ENCODE measurements at regions not wholly inside any gene's neighbourhood (a gene's known extent, or its start where the extent isn't known, plus 50 kb on each side); places are given as distances from the start of the nearest gene placed in this dataset.

DNA sequence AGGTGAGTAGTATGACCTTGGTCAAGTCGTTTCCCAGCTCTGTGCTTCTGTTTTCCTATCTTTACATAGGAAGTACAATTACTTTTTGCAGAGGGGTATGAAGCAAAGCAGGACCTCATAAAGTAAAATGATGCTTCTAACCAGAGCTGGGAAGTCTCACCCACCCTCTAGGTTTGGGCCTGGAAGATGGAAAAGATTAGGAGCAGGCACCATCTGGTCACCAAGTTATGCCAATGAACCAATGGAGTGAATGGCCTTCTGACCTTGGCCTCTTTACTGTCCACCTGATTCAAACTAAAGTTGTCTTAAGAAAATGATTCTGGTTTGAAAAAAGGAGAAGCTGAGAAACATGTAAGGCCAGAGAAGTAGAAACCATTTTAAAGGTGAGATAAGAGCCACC lies 68.9 kb upstream of the CTNNBL1 start:
- H3K36me3 ChIP-seq (ENCODE audit: control insufficient read depth in 4 of 4, insufficient read depth in 4 of 4, low read length in 4 of 4), result no peaks in the 10 kb centered on the region
- WGBS, 2 donors, result 16 to 29% methylated on average over 1 of the region's 1 CpG
- no peak overlapping the region for H3K27ac ChIP-seq (ENCODE audit: low read depth in 1 of 2, low read length in 1 of 2)
- no peaks in the 10 kb centered on the region for H3K4me1 ChIP-seq (ENCODE audit: control insufficient read depth in 5 of 5, insufficient read depth in 5 of 5, low read length in 5 of 5)
- peaks cover 0 to 5% (median 0%) of the 10 kb centered on the region in 4 donors for H3K9me3 ChIP-seq (ENCODE audit: control insufficient read depth in 4 of 4, insufficient read depth in 3 of 4, low read length in 3 of 4)
- ATAC-seq (ENCODE audit: insufficient read depth, low FRiP score) (no peak), DNase-seq (no peak)
- H3K9ac ChIP-seq (ENCODE audit: insufficient read depth in 1 of 2, low read length in 2 of 2), result no peak overlapping the region
- H3K27me3 ChIP-seq (ENCODE audit: control insufficient read depth in 3 of 3, insufficient read depth in 3 of 3, low read length in 2 of 3), result no peaks in the 10 kb centered on the region
- TF ChIP-seq, protein P1, sequence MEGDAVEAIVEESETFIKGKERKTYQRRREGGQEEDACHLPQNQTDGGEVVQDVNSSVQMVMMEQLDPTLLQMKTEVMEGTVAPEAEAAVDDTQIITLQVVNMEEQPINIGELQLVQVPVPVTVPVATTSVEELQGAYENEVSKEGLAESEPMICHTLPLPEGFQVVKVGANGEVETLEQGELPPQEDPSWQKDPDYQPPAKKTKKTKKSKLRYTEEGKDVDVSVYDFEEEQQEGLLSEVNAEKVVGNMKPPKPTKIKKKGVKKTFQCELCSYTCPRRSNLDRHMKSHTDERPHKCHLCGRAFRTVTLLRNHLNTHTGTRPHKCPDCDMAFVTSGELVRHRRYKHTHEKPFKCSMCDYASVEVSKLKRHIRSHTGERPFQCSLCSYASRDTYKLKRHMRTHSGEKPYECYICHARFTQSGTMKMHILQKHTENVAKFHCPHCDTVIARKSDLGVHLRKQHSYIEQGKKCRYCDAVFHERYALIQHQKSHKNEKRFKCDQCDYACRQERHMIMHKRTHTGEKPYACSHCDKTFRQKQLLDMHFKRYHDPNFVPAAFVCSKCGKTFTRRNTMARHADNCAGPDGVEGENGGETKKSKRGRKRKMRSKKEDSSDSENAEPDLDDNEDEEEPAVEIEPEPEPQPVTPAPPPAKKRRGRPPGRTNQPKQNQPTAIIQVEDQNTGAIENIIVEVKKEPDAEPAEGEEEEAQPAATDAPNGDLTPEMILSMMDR (IDR thresholded peaks at IDR 0.05; ENCODE audit: control extremely low read depth, extremely low read depth), result no peak
- no peak overlapping the region for H3K4me3 ChIP-seq

DNA sequence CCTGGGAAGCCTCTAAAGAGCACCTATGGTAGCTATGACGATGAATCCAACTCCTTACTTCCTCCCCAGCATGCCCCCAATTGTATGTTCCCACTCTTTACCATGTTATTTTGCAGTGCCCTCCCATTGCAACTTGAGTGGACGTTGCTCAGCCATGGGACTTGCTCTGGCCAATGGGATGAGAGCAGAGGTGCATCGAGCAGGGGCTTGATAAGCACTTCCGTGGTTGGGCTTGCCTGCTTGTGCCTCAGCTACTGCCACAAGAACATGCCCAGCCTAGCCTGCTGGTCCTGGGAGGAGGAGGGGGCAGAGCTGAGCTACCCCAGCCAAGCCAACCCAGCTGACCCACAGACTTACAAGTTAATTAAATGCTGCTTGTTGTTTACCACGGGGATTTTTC lies 71.1 kb upstream of the CTNNBL1 start:
- H3K9me3 ChIP-seq (ENCODE audit: control insufficient read depth in 4 of 4, insufficient read depth in 3 of 4, low read length in 3 of 4), result peaks cover 0 to 5% (median 0%) of the 10 kb centered on the region in 4 donors
- TF ChIP-seq, protein P1 (IDR thresholded peaks at IDR 0.05; ENCODE audit: control extremely low read depth, extremely low read depth), result no peak
- DNase-seq (no peak), ATAC-seq (ENCODE audit: insufficient read depth, low FRiP score) (no peak)
- no peak overlapping the region for H3K9ac ChIP-seq (ENCODE audit: insufficient read depth in 1 of 2, low read length in 2 of 2)
- no peak overlapping the region for H3K27ac ChIP-seq (ENCODE audit: low read depth in 1 of 2, low read length in 1 of 2)
- no peaks in the 10 kb centered on the region for H3K4me1 ChIP-seq (ENCODE audit: control insufficient read depth in 5 of 5, insufficient read depth in 5 of 5, low read length in 5 of 5)
- H3K27me3 ChIP-seq (ENCODE audit: control insufficient read depth in 3 of 3, insufficient read depth in 3 of 3, low read length in 2 of 3), result no peaks in the 10 kb centered on the region
- WGBS, 2 donors, result 20 to 38% methylated on average over 5 of the region's 5 CpGs
- H3K36me3 ChIP-seq (ENCODE audit: control insufficient read depth in 4 of 4, insufficient read depth in 4 of 4, low read length in 4 of 4), result no peaks in the 10 kb centered on the region
- no peak overlapping the region for H3K4me3 ChIP-seq

DNA sequence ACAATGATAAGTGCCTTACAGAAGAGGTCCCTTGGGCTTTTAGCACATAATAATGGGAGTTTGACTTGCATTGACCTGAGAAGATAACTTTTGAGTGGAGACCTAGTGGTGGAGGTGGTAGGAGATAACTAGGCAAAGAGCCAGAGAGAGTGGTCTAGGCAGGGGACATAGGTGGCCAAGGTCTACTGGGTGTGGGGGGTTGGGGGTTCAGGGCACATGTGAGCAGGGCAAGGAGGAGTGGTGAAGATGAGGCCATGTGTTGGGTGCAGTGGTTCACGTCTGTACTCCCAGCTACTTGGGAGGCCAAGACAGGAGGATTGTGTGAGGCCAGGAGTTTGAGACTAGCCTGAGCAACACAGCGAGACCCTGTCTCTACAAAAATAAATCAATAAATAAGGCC lies 74.3 kb upstream of the CTNNBL1 start:
- Histone ChIP-seq H3K27ac (ENCODE audit: low read depth in 1 of 2, low read length in 1 of 2) (no peak overlapping the region), H3K4me1 (ENCODE audit: control insufficient read depth in 5 of 5, insufficient read depth in 5 of 5, low read length in 5 of 5) (no peaks in the 10 kb centered on the region), H3K9me3 (ENCODE audit: control insufficient read depth in 4 of 4, insufficient read depth in 3 of 4, low read length in 3 of 4) (no peaks in the 10 kb centered on the region), H3K36me3 (ENCODE audit: control insufficient read depth in 4 of 4, insufficient read depth in 4 of 4, low read length in 4 of 4) (no peaks in the 10 kb centered on the region), H3K9ac (ENCODE audit: insufficient read depth in 1 of 2, low read length in 2 of 2) (no peak overlapping the region), H3K4me3 (no peak overlapping the region), H3K27me3 (ENCODE audit: control insufficient read depth in 3 of 3, insufficient read depth in 3 of 3, low read length in 2 of 3) (no peaks in the 10 kb centered on the region)
- ATAC-seq (ENCODE audit: insufficient read depth, low FRiP score), result no peak
- TF ChIP-seq, protein P1 (IDR thresholded peaks at IDR 0.05; ENCODE audit: control extremely low read depth, extremely low read depth), result no peak
- WGBS, 2 donors, result 62 to 69% methylated on average over 2 of the region's 2 CpGs
- DNase-seq, result no peak

DNA sequence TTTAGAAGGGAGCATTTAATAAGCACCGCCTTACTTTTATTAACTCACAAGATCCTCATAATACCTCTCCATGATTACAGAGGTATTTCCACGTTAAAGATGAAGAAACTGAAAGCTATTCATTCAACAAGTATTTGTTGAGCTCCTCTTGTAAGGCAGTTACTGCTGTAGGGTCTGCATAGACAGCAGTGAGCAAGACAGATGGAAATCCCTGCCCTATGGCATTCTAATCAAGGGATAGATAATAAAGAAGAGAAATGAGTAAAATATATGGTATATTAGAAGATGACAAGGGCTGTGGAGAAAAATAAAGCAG lies 77.8 kb upstream of the CTNNBL1 start:
- DNase-seq (no peak), ATAC-seq (ENCODE audit: insufficient read depth, low FRiP score) (no peak)
- H3K9ac ChIP-seq (ENCODE audit: insufficient read depth in 1 of 2, low read length in 2 of 2), result no peak overlapping the region
- H3K4me3 ChIP-seq, result no peak overlapping the region
- H3K27me3 ChIP-seq (ENCODE audit: control insufficient read depth in 3 of 3, insufficient read depth in 3 of 3, low read length in 2 of 3), result no peaks in the 10 kb centered on the region
- no peaks in the 10 kb centered on the region for H3K36me3 ChIP-seq (ENCODE audit: control insufficient read depth in 4 of 4, insufficient read depth in 4 of 4, low read length in 4 of 4)
- no peaks in the 10 kb centered on the region for H3K4me1 ChIP-seq (ENCODE audit: control insufficient read depth in 5 of 5, insufficient read depth in 5 of 5, low read length in 5 of 5)
- 11 to 25% methylated on average over 2 of the region's 2 CpGs for WGBS, 2 donors
- H3K9me3 ChIP-seq (ENCODE audit: control insufficient read depth in 4 of 4, insufficient read depth in 3 of 4, low read length in 3 of 4), result no peaks in the 10 kb centered on the region
- TF ChIP-seq, protein P1 (IDR thresholded peaks at IDR 0.05; ENCODE audit: control extremely low read depth, extremely low read depth), result no peak
- H3K27ac ChIP-seq (ENCODE audit: low read depth in 1 of 2, low read length in 1 of 2), result no peak overlapping the region

Data from lung (tissue), 11 donors.